ENCODE measurements at regions not wholly inside any gene's neighbourhood (a gene's known extent, or its start where the extent isn't known, plus 50 kb on each side); places are given as distances from the start of the nearest gene placed in this dataset.

GRCh38 chr13:85260896-85261295, 538.3 kb downstream of the SLITRK6 start:
- TF ChIP-seq CTCF (IDR thresholded peaks at IDR 0.05; ENCODE audit: low read depth, low read length) (no peak), EZH2phosphoT487 (IDR thresholded peaks at IDR 0.05; ENCODE audit: low read depth) (no peak)
